Upper lobe of right lung (tissue), 1 donor: ENCODE measurements at regions not wholly inside any gene's neighbourhood (a gene's known extent, or its start where the extent isn't known, plus 50 kb on each side); places are given as distances from the start of the nearest gene placed in this dataset.

Experiments used
- ATAC-seq: fragments of 200-7000 bp; cut with Tn5 transposase; one replicate; pipeline ENCODE4 v1.9.1; 2020; ENCODE audit warnings: mild to moderate bottlenecking, moderate library complexity
- DNase-seq: peaks from one replicate; pipeline ENCODE4 v3.0.0-alpha.2; 2020
- H3K27ac ChIP-seq: fragments of 200-600 bp; one replicate; pipeline ENCODE4 v1.8.0; 2022
- H3K27me3 ChIP-seq: fragments of 200-600 bp; one replicate; pipeline ENCODE4 v1.8.0; 2022; ENCODE audit warnings: mild to moderate bottlenecking
- H3K36me3 ChIP-seq: fragments of 200-600 bp; one replicate; pipeline ENCODE4 v1.8.0; 2022
- H3K4me1 ChIP-seq: fragments of 200-600 bp; one replicate; pipeline ENCODE4 v1.8.0; 2022
- H3K4me3 ChIP-seq: fragments of 200-600 bp; one replicate; pipeline ENCODE4 v1.8.0; 2022; ENCODE audit warnings: mild to moderate bottlenecking
- H3K9me3 ChIP-seq: fragments of 200-600 bp; one replicate; pipeline ENCODE4 v1.8.0; 2022
- CTCF ChIP-seq: fragments of 200-600 bp; IDR thresholded peaks from one replicate; pipeline ENCODE4 v1.8.0; 2022; ENCODE audit warnings: antibody characterized with exemption
- intact Hi-C: fragments of 100-400 bp; cut with DNase I; formaldehyde crosslinking; loops from one replicate; pipeline ENCODE4 v1.11.0; 2022
- donor health status: DM: no; HTN: yes; CAD: no; lungs with severe emphysema.

DNA sequence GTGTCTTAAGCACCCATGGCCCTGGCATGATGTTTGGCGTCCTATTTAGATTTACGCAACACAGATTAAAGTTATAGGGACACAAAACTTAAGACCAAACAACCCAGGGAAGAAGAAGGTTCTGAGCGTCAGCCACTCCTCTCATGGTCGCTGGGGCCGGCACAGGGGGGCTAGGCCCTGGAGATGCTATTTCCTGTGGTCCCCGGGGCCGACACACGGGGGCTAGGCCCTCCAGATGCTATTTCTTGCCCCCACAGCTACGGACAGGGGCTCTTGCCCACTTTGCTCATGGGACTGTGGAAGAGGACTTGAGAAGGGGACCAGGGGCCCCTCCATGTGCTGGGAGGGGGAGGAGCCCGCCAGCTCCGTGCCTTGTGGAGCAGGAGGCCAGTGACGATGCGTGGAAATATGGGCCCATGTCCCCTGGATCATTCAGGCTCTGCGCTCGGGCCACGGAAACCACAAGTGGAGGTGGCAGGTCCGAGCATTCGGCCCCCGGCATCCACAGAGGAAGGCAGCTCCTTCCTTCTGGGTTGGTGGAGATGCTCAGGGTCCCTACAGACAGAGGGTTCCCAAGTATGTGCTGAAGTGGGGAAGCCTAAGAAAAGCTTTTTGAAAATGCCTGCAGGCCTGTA lies 711.1 kb downstream of the BRD1 start:
- H3K36me3 ChIP-seq: no peaks in the 10 kb centered on the region
- no peak overlapping the region for H3K4me3 ChIP-seq
- no peak for ATAC-seq
- no peaks in the 10 kb centered on the region for H3K27me3 ChIP-seq
- intact Hi-C loops: no loop called here
- no peak for DNase-seq
- TF ChIP-seq CTCF: no peak
- no peaks in the 10 kb centered on the region for H3K4me1 ChIP-seq
- no peak overlapping the region for H3K27ac ChIP-seq
- H3K9me3 ChIP-seq: no peaks in the 10 kb centered on the region

DNA sequence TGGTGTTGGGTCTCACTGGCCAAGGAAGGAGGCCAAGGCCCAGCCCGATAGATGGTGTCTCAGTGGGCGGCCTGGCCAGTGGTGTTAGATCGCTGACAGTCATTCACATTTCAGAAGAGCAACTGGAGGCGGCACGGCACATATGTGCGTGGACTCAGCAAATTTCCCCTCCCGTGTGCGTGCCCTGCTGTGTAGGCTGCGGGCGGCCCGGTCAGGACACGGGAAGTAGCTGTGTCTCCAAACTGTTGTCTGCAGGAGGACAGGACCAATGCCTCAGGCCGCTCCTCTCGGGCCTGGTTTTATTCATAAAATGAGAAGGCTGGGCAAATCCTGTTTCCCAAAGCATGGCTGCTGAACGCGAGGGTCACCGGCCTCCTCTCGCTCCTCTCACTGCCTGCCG lies 711.7 kb downstream of the BRD1 start:
- H3K36me3 ChIP-seq: no peaks in the 10 kb centered on the region
- no peak overlapping the region for H3K27ac ChIP-seq
- ATAC-seq (no peak), DNase-seq (no peak)
- no peaks in the 10 kb centered on the region for H3K4me1 ChIP-seq
- no peaks in the 10 kb centered on the region for H3K9me3 ChIP-seq
- H3K27me3 ChIP-seq: no peaks in the 10 kb centered on the region
- no peak overlapping the region for H3K4me3 ChIP-seq
- no peak for TF ChIP-seq CTCF
- intact Hi-C loops: no loop called here

DNA sequence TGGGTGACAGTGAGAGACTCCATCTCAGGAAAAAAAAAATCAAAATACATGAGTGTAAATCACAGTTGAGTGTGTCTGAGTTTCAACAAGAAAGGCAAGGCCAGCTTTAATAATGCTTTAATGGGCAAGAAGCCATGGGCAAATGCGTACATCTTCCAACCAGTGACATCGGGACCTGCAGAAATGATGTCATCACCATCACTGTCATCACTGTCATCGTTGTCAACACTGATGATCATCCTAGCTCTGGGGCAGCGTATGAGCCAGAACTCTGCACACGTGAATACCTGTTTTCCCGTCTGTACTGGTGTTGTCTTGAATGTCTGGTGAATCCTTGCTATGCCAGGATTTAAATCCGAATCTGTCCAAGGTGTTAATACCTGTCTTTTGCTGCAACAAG lies 712.5 kb downstream of the BRD1 start:
- no peak for TF ChIP-seq CTCF
- H3K36me3 ChIP-seq: no peaks in the 10 kb centered on the region
- intact Hi-C loops: no loop called here

DNA sequence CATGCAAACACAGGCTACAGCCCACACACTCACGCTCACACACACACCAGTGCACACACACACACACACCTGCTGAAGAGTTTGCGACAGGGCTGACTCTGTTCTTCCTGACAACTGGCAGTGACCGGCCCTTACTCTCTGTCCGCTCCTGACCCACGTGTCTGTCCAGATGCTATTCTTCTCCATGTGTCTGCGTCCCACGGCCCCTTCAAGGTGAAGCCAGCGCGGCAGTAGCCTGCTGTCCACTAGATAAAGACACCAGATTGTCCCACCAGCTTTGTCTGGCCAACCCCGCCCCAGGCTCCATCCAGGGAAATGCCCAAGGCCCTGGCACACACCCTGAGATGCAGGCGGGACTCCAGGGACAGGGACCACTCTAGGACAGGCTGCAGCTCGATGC lies 713.9 kb downstream of the BRD1 start:
- Histone ChIP-seq H3K27me3 (no peaks in the 10 kb centered on the region), H3K4me3 (no peak overlapping the region), H3K9me3 (no peaks in the 10 kb centered on the region), H3K4me1 (no peaks in the 10 kb centered on the region), H3K27ac (no peak overlapping the region), H3K36me3 (no peaks in the 10 kb centered on the region)
- ATAC-seq (no peak), DNase-seq (no peak)
- TF ChIP-seq CTCF: no peak
- intact Hi-C loops: no loop called here

More for the DNA sequence above, 712.5 kb downstream of the BRD1 start:
- ATAC-seq: no peak
- H3K9me3 ChIP-seq: no peaks in the 10 kb centered on the region
- no peak overlapping the region for H3K4me3 ChIP-seq
- H3K27ac ChIP-seq: no peak overlapping the region
- H3K27me3 ChIP-seq: no peaks in the 10 kb centered on the region
- no peak for DNase-seq
- H3K4me1 ChIP-seq: no peaks in the 10 kb centered on the region

DNA sequence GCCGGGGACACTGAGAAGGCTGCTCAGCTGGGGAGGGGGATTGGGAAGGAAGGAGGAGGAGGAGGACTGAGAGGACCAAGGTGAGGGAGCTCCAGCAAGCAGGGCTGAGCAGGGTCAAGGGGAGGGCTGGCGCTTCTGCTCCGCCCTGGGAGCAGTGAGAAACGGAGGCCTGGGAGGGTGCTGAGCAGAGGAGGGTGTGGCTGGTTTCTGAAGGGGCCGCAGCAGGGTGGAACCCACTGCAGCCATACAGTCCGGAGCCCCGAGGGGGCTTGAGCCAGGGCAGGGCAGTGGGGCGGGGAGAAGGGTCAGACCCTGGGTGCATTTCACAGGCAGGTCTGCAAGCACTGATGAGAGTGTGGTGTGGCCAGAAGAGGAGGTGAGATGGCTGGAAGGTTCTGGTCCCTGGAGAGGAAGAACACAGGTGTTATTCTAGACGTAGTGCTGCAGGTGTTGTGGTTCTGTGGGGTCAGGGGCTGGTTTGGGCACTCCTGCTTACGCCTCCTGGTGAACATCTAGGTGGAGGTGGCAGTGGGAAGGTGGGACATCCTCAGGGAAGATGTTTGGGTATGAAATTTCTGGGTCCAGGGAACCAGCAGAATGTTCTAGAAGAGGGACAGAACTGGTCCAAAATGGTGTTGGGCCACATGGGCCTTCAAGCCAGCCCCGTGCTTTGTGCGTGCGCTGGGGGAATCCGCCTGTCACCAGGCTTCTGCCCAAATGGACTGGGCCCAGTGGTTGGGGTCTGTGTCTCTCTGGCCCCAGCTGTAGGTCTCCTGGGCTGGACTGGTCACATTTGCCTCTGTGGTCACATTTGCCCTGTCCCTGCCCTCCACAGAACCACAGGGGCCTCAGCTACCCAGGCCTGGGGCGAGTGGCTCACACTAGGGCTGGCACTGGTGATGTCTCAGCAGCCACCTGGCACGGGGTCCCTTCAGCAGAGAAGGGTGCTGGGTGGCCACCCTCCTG lies 714.7 kb downstream of the BRD1 start:
- TF ChIP-seq CTCF: no peak
- Histone ChIP-seq H3K9me3 (no peaks in the 10 kb centered on the region), H3K4me3 (no peak overlapping the region), H3K36me3 (no peaks in the 10 kb centered on the region), H3K27me3 (peaks cover 5% of the 10 kb centered on the region), H3K27ac (no peak overlapping the region), H3K4me1 (no peaks in the 10 kb centered on the region)
- no peak for DNase-seq
- no peak for ATAC-seq
- intact Hi-C loops: no loop called here
